ENCODE measurements at regions not wholly inside any gene's neighbourhood (a gene's known extent, or its start where the extent isn't known, plus 50 kb on each side); places are given as distances from the start of the nearest gene placed in this dataset.

DNA sequence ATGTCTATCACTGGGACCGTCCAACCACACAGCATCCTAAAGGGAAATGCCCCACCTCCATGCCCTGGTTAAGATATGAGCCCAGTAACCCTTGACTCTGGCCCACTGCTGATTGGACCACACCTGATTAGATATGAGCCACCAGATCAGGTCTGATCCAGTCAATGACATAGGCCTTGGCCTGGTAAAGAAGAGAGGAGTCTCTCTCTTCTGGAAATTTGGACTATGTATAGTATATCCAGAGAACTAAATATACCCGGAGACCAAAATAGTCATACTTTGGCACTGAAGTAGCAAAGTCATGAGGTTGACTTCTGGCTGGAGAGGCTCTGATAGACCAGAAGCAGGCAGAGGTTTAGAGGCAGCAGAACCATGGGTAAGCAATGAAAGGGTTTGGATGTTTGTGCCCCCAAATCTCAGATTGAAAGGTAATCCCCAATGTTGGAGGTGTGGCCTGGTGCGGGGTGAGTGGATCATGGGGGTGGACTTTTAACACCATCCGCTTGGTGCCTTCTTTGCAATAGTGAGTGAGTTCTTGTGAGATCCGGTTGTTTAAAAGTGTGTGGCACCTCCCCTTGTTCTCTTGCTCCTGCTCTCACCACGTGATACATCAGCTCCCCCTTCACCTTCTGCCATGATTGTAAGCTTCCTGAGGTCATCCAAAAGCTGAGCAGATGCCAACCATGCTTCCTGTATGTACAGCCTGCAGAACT lies 68.4 kb downstream of the HSPB8 start:
- TF ChIP-seq YY1 (IDR thresholded peaks at IDR 0.05; ENCODE audit: insufficient read depth, insufficient read length) (no peak), ZNF274 (IDR thresholded peaks at IDR 0.05; ENCODE audit: low read depth, low read length) (no peak), SUZ12 (IDR thresholded peaks at IDR 0.05; ENCODE audit: extremely low read depth, insufficient read depth, insufficient read length) (no peak)
